NOMO-1 treated with DMSO at 0.1 percent for 48 hours (cell line): ENCODE measurements at regions not wholly inside any gene's neighbourhood (a gene's known extent, or its start where the extent isn't known, plus 50 kb on each side); places are given as distances from the start of the nearest gene placed in this dataset.

Experiments used
- DNase-seq: peaks from one replicate; lab custom pipeline; 2025; ENCODE audit not compliant: unreplicated experiment; lab: John Stamatoyannopoulos, UW

- DNase-seq, result no peak
Observed at GRCh38 chr14:21723431-21724045, 49.9 kb upstream of the OR4E1 start.
